ENCODE measurements at regions not wholly inside any gene's neighbourhood (a gene's known extent, or its start where the extent isn't known, plus 50 kb on each side); places are given as distances from the start of the nearest gene placed in this dataset.

DNA sequence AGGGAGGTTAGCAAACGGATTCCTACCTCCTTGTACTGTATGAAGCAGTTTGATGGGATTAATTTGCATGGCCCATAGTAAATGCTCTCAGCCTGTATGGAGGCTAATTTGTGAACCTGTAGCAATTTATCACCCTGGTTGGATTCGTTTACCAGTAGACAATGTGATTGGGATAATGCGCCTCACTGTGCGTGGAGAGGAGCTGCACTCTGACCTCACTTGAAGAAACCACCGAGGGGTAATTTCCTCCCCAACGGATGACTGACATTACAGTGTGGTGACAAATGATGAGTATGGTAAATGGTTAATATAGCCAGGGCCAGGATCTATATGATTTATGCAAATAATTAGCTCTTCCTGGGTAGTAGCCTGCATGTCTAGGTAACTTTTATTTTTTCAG, 479.1 kb upstream of the RBFOX1 start:
- H3K4me3 ChIP-seq, result no peak overlapping the region
- H3K27me3 ChIP-seq, result no peaks in the 10 kb centered on the region
- no peak for DNase-seq (ENCODE audit: low spot score)
- no peaks in the 10 kb centered on the region for H3K9me3 ChIP-seq
- no peaks in the 10 kb centered on the region for H3K4me1 ChIP-seq
- TF ChIP-seq, protein P1, sequence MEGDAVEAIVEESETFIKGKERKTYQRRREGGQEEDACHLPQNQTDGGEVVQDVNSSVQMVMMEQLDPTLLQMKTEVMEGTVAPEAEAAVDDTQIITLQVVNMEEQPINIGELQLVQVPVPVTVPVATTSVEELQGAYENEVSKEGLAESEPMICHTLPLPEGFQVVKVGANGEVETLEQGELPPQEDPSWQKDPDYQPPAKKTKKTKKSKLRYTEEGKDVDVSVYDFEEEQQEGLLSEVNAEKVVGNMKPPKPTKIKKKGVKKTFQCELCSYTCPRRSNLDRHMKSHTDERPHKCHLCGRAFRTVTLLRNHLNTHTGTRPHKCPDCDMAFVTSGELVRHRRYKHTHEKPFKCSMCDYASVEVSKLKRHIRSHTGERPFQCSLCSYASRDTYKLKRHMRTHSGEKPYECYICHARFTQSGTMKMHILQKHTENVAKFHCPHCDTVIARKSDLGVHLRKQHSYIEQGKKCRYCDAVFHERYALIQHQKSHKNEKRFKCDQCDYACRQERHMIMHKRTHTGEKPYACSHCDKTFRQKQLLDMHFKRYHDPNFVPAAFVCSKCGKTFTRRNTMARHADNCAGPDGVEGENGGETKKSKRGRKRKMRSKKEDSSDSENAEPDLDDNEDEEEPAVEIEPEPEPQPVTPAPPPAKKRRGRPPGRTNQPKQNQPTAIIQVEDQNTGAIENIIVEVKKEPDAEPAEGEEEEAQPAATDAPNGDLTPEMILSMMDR (IDR thresholded peaks at IDR 0.05), result no peak
- no peak overlapping the region for H3K27ac ChIP-seq
- H3K36me3 ChIP-seq, result no peaks in the 10 kb centered on the region

DNA sequence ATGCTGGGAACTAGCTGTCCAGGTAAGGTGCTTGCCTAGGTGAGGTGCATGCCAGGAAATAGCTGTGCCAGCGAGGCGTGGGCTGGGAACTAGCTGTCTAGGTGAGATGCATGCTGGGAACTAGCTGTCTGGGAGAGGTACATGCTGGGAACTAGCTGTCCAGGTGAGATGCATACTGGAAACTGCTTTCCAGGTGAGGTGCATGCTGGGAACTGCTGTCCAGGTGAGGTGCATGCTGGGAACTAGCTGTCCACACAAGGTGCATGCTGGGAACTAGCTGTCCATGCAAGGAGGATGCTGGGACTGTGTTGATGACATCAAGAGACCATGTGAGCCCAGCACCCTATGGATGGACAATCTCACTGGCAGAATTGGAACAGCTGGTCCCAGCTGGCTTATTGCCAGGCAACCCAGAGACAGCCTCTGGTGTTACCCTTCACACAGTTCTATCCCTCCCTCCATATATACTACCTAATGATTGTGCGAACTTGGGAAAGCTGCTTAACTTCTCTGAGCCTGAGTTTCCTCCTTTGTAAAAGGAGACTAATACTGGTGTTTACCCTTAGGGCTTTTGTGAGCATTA, 479.9 kb upstream of the RBFOX1 start:
- H3K36me3 ChIP-seq, result no peaks in the 10 kb centered on the region
- no peaks in the 10 kb centered on the region for H3K9me3 ChIP-seq
- TF ChIP-seq, protein P1 (IDR thresholded peaks at IDR 0.05), result no peak
- H3K27me3 ChIP-seq, result no peaks in the 10 kb centered on the region
- no peak for DNase-seq (ENCODE audit: low spot score)
- H3K4me1 ChIP-seq, result no peaks in the 10 kb centered on the region
- no peak overlapping the region for H3K4me3 ChIP-seq
- H3K27ac ChIP-seq, result no peak overlapping the region

DNA sequence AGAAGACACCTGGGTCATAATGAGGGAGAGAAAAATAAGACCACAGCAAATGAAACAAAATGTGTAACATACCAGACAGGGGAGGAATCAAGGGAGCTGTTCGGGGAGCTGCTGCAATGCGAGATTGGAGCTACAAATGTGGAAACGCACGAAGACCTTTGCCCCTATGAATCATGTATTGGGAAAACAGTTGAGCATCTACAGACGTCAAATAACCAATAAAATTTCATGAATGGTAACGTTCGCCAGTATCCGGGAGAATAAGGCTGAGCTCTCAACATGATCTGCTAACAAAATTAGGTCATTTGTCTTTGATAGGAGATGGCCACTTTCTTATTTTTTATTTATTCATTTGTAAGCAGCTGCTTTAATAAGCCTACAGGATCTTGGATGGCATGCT, 486.2 kb upstream of the RBFOX1 start:
- Histone ChIP-seq H3K9me3 (no peaks in the 10 kb centered on the region), H3K4me1 (no peaks in the 10 kb centered on the region), H3K27ac (no peak overlapping the region), H3K27me3 (no peaks in the 10 kb centered on the region), H3K36me3 (no peaks in the 10 kb centered on the region), H3K4me3 (no peak overlapping the region)
- TF ChIP-seq, protein P1 (IDR thresholded peaks at IDR 0.05), result no peak
- DNase-seq (ENCODE audit: low spot score), result no peak

DNA sequence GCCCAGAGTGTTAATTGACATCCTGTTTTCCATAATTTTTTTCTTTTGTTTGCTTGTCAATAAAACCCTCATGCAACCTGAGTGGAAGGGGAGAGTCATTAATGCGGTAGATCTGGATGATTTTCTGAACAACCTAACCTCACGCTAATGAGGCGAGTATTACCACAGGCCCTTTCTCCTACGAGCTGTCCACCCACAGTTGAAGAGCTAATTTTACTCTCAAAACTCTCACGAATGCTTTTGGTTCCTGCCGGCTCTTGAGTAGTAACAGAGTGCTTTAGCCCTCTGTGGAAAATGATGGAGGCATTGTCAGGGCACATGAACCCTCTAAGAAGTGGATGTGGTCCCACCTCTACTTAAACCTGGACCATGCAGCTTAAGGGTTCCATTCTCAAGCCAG, 491.3 kb upstream of the RBFOX1 start:
- Histone ChIP-seq H3K4me1 (no peaks in the 10 kb centered on the region), H3K36me3 (no peaks in the 10 kb centered on the region), H3K9me3 (no peaks in the 10 kb centered on the region), H3K4me3 (no peak overlapping the region), H3K27ac (no peak overlapping the region), H3K27me3 (no peaks in the 10 kb centered on the region)
- TF ChIP-seq, protein P1 (IDR thresholded peaks at IDR 0.05), result no peak
- no peak for DNase-seq (ENCODE audit: low spot score)

DNA sequence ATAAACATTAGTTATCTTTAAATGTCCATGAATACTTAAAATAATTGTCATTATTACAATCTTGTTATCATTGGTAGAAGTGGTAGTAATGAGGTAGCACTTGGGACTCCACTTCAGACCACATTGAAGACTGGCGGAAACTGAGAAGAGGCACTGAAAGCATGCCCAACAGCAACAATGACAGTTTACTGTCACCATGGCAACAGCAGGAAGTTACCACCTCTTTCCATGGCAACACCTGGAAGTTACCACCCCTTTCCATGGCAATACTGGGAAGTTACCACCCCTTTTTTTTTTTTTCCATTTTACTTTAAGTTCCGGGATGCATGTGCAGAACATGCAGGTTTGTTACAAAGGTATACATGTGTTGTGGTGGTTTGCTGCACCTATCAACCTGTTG, 494.9 kb upstream of the RBFOX1 start:
- TF ChIP-seq, protein P1 (IDR thresholded peaks at IDR 0.05), result no peak

DNA sequence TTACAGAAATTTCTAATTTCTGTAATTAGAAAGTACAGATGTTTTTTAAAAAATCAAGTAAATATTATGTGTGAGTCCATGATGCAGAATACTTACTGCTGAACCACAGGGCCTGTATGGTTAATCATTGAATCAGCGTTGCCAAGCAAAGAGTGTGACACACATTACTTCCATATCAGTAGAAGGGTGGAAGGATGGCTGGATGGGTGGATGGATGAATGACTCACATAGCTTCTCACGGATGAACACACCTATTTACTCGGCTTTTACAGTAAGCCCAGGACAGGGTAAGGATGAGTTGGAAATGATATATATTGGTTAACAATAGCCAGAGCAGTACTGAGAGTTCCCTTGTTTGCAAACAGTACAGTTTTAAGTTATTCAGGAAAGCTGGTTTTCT, 495.9 kb upstream of the RBFOX1 start:
- TF ChIP-seq, protein P1 (IDR thresholded peaks at IDR 0.05), result no peak
- DNase-seq (ENCODE audit: low spot score), result no peak
- Histone ChIP-seq H3K4me1 (no peaks in the 10 kb centered on the region), H3K36me3 (no peaks in the 10 kb centered on the region), H3K27ac (no peak overlapping the region), H3K4me3 (no peak overlapping the region), H3K27me3 (no peaks in the 10 kb centered on the region), H3K9me3 (no peaks in the 10 kb centered on the region)

More for the DNA sequence above, 494.9 kb upstream of the RBFOX1 start:
- H3K36me3 ChIP-seq, result no peaks in the 10 kb centered on the region
- H3K4me3 ChIP-seq, result no peak overlapping the region
- DNase-seq (ENCODE audit: low spot score), result no peak
- H3K27me3 ChIP-seq, result no peaks in the 10 kb centered on the region
- no peaks in the 10 kb centered on the region for H3K4me1 ChIP-seq
- no peaks in the 10 kb centered on the region for H3K9me3 ChIP-seq
- no peak overlapping the region for H3K27ac ChIP-seq

Data from right atrium auricular region (tissue), 2 donors.